ENCODE measurements at regions not wholly inside any gene's neighbourhood (a gene's known extent, or its start where the extent isn't known, plus 50 kb on each side); places are given as distances from the start of the nearest gene placed in this dataset.

- Histone ChIP-seq H3K9me3 (ENCODE audit: low read depth) (no peaks in the 10 kb centered on the region), H3K9me2 (replicated peaks; ENCODE audit: insufficient read depth) (no peaks in the 10 kb centered on the region), H2AFZ (no peak overlapping the region), H3K4me3 (no peak overlapping the region), H3K27ac (no peak overlapping the region), H3K4me1 (ENCODE audit: insufficient read depth) (no peaks in the 10 kb centered on the region), H4K20me1 (ENCODE audit: insufficient read depth, poor library complexity, severe bottlenecking) (no peaks in the 10 kb centered on the region), H3K79me2 (no peaks in the 10 kb centered on the region), H3K27me3 (no peaks in the 10 kb centered on the region), H3K36me3 (replicated peaks; ENCODE audit: insufficient read depth, low read depth) (no peaks in the 10 kb centered on the region), H3K4me2 (no peak overlapping the region)
- 78% methylated on average over 2 of the region's 2 CpGs for WGBS (ENCODE audit: low lambda C conversion rate, missing lambda C conversion rate)
- DNase-seq (ENCODE audit: low spot score), result no peak
- TF ChIP-seq EZH2phosphoT487 (IDR thresholded peaks at IDR 0.05; ENCODE audit: low read depth, severe bottlenecking, unreplicated experiment), result no peak
- TF ChIP-seq EZH2 (IDR thresholded peaks at IDR 0.05; ENCODE audit: borderline replicate concordance), result no peak
- TF ChIP-seq, protein P1, sequence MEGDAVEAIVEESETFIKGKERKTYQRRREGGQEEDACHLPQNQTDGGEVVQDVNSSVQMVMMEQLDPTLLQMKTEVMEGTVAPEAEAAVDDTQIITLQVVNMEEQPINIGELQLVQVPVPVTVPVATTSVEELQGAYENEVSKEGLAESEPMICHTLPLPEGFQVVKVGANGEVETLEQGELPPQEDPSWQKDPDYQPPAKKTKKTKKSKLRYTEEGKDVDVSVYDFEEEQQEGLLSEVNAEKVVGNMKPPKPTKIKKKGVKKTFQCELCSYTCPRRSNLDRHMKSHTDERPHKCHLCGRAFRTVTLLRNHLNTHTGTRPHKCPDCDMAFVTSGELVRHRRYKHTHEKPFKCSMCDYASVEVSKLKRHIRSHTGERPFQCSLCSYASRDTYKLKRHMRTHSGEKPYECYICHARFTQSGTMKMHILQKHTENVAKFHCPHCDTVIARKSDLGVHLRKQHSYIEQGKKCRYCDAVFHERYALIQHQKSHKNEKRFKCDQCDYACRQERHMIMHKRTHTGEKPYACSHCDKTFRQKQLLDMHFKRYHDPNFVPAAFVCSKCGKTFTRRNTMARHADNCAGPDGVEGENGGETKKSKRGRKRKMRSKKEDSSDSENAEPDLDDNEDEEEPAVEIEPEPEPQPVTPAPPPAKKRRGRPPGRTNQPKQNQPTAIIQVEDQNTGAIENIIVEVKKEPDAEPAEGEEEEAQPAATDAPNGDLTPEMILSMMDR (IDR thresholded peaks at IDR 0.05; ENCODE audit: poor library complexity), result no peak
These were observed 824.2 kb downstream of the SLC16A7 start for GRCh38 chr12:60419986-60420385.

DNA sequence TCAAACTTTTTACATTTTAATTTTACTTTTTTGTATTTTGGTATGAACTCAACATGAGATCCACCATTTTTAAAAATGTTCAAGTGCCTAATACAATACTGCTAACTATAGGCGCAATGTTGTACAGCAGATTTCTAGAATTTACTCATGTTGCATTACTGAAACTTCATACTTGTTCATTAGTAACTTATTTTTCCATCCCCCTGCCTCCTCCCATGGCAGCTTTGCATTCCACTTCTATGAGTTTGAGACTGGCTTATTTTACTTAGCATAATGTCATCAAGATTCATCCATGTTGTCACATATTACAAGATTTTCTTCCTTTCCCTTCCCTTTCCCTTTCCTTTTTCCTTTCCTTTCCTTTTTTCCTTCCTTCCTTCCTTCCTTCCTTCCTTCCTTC lies 825.9 kb downstream of the SLC16A7 start:
- H3K27me3 ChIP-seq, result no peaks in the 10 kb centered on the region
- H3K27ac ChIP-seq, result no peak overlapping the region
- no peaks in the 10 kb centered on the region for H3K79me2 ChIP-seq
- no peak for TF ChIP-seq EZH2phosphoT487 (IDR thresholded peaks at IDR 0.05; ENCODE audit: low read depth, severe bottlenecking, unreplicated experiment)
- no peak for TF ChIP-seq EZH2 (IDR thresholded peaks at IDR 0.05; ENCODE audit: borderline replicate concordance)
- TF ChIP-seq, protein P1 (IDR thresholded peaks at IDR 0.05; ENCODE audit: poor library complexity), result no peak
- no peak overlapping the region for H3K4me2 ChIP-seq
- 97% methylated on average over 1 of the region's 1 CpG for WGBS (ENCODE audit: low lambda C conversion rate, missing lambda C conversion rate)
- no peak for DNase-seq (ENCODE audit: low spot score)
- no peaks in the 10 kb centered on the region for H3K9me2 ChIP-seq (replicated peaks; ENCODE audit: insufficient read depth)
- H2AFZ ChIP-seq, result no peak overlapping the region
- no peaks in the 10 kb centered on the region for H4K20me1 ChIP-seq (ENCODE audit: insufficient read depth, poor library complexity, severe bottlenecking)
- H3K4me3 ChIP-seq, result no peak overlapping the region
- H3K9me3 ChIP-seq (ENCODE audit: low read depth), result no peaks in the 10 kb centered on the region
- H3K36me3 ChIP-seq (replicated peaks; ENCODE audit: insufficient read depth, low read depth), result no peaks in the 10 kb centered on the region
- H3K4me1 ChIP-seq (ENCODE audit: insufficient read depth), result no peaks in the 10 kb centered on the region

DNA sequence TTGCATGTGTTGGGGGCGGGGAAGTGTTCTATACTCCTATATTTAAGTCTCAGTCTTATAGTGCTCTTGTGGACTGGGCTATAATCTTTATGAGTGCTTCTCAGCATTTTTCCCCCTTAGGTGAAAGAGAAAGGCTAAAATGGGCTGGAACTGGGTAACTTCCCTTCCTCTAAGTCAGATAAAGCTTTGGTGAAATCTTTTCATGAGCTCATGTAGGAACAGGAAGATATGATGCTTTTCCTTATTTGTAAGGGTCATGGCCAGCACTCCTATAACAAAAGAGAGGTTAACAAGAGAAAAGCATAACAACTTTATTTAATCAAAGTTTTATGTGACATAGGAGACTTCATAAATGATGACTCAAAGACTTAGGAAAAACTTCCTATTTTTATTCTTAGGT lies 841.5 kb downstream of the SLC16A7 start:
- Histone ChIP-seq H3K4me2 (no peak overlapping the region), H3K9me2 (replicated peaks; ENCODE audit: insufficient read depth) (no peaks in the 10 kb centered on the region), H3K79me2 (no peaks in the 10 kb centered on the region), H3K27ac (no peak overlapping the region), H3K4me1 (ENCODE audit: insufficient read depth) (no peaks in the 10 kb centered on the region), H2AFZ (no peak overlapping the region), H4K20me1 (ENCODE audit: insufficient read depth, poor library complexity, severe bottlenecking) (no peaks in the 10 kb centered on the region), H3K36me3 (replicated peaks; ENCODE audit: insufficient read depth, low read depth) (no peaks in the 10 kb centered on the region), H3K27me3 (no peaks in the 10 kb centered on the region), H3K9me3 (ENCODE audit: low read depth) (no peaks in the 10 kb centered on the region), H3K4me3 (no peak overlapping the region)
- WGBS (ENCODE audit: low lambda C conversion rate, missing lambda C conversion rate), result 79% methylated on average over 1 of the region's 1 CpG
- TF ChIP-seq EZH2phosphoT487 (IDR thresholded peaks at IDR 0.05; ENCODE audit: low read depth, severe bottlenecking, unreplicated experiment) (no peak), EZH2 (IDR thresholded peaks at IDR 0.05; ENCODE audit: borderline replicate concordance) (no peak)
- TF ChIP-seq, protein P1 (IDR thresholded peaks at IDR 0.05; ENCODE audit: poor library complexity), result no peak
- DNase-seq (ENCODE audit: low spot score), result no peak

GRCh38 chr12:60441577-60441976 lies 845.7 kb downstream of the SLC16A7 start:
- Histone ChIP-seq H3K4me3 (no peak overlapping the region), H3K4me2 (no peak overlapping the region), H3K9me3 (ENCODE audit: low read depth) (no peaks in the 10 kb centered on the region), H3K4me1 (ENCODE audit: insufficient read depth) (no peaks in the 10 kb centered on the region), H3K27ac (no peak overlapping the region), H3K27me3 (no peaks in the 10 kb centered on the region), H4K20me1 (ENCODE audit: insufficient read depth, poor library complexity, severe bottlenecking) (no peaks in the 10 kb centered on the region), H3K9me2 (replicated peaks; ENCODE audit: insufficient read depth) (no peaks in the 10 kb centered on the region), H2AFZ (no peak overlapping the region), H3K79me2 (no peaks in the 10 kb centered on the region), H3K36me3 (replicated peaks; ENCODE audit: insufficient read depth, low read depth) (no peaks in the 10 kb centered on the region)
- 74% methylated on average over 4 of the region's 4 CpGs for WGBS (ENCODE audit: low lambda C conversion rate, missing lambda C conversion rate)
- TF ChIP-seq EZH2 (IDR thresholded peaks at IDR 0.05; ENCODE audit: borderline replicate concordance) (no peak), EZH2phosphoT487 (IDR thresholded peaks at IDR 0.05; ENCODE audit: low read depth, severe bottlenecking, unreplicated experiment) (no peak)
- TF ChIP-seq, protein P1 (IDR thresholded peaks at IDR 0.05; ENCODE audit: poor library complexity), result no peak
- no peak for DNase-seq (ENCODE audit: low spot score)

Measured in hepatocyte (in vitro differentiated cells).